Medulla oblongata (tissue), 1 donor: ENCODE measurements at regions not wholly inside any gene's neighbourhood (a gene's known extent, or its start where the extent isn't known, plus 50 kb on each side); places are given as distances from the start of the nearest gene placed in this dataset.
"Not testable (repeated sequence)": the region's sequence is repeated elsewhere in the genome, so short reads cannot be mapped to it uniquely, and the experiment has no call there.

Source experiments
- DNase-seq: peaks from one replicate; pipeline ENCODE4 v3.0.0-alpha.2; 2015; ENCODE audit errors: extremely low spot score

- DNase-seq, result no peak
Observed at GRCh38 chr6:15956205-15957106, 172.4 kb upstream of the MYLIP start.

- no peak for DNase-seq
Observed at GRCh38 chr6:15955484-15955883, 173.4 kb upstream of the MYLIP start.

GRCh38 chr6:15953152-15953880, 175.6 kb upstream of the MYLIP start:
- no peak for DNase-seq

GRCh38 chr6:15952231-15953151, 176.4 kb upstream of the MYLIP start:
- DNase-seq, result no peak

GRCh38 chr6:15950962-15951569, 177.8 kb upstream of the MYLIP start:
- DNase-seq, result no peak

GRCh38 chr6:15949982-15950381, 178.9 kb upstream of the MYLIP start:
- no peak for DNase-seq

GRCh38 chr6:15948930-15949900, 179.7 kb upstream of the MYLIP start:
- DNase-seq, result no peak

- no peak for DNase-seq
Observed at GRCh38 chr6:15947923-15948322, 181.0 kb upstream of the MYLIP start.

GRCh38 chr6:15947436-15947835, 181.4 kb upstream of the MYLIP start:
- DNase-seq, result no peak

GRCh38 chr6:15946701-15947385, 182.0 kb upstream of the MYLIP start:
- DNase-seq, result no peak

GRCh38 chr6:15945593-15946159, 183.2 kb upstream of the MYLIP start:
- DNase-seq, result no peak

- DNase-seq, result no peak
Observed at GRCh38 chr6:15943423-15943822, 185.5 kb upstream of the MYLIP start.

- DNase-seq, result no peak
Observed at GRCh38 chr6:15941168-15941567, 187.7 kb upstream of the MYLIP start.

- DNase-seq, result no peak
Observed at GRCh38 chr6:15938107-15938506, 190.8 kb upstream of the MYLIP start.

- no peak for DNase-seq
Observed at GRCh38 chr6:15937602-15938001, 191.3 kb upstream of the MYLIP start.

- peak; percentile 31 for DNase-seq
Observed at GRCh38 chr6:15936503-15936902, 192.4 kb upstream of the MYLIP start.

GRCh38 chr6:15935661-15936060, 193.2 kb upstream of the MYLIP start:
- no peak for DNase-seq

GRCh38 chr6:15931697-15932096, 197.2 kb upstream of the MYLIP start:
- not testable (repeated sequence) for DNase-seq

- no peak for DNase-seq
Observed at GRCh38 chr6:15930207-15930606, 198.7 kb upstream of the MYLIP start.
